ENCODE measurements at regions not wholly inside any gene's neighbourhood (a gene's known extent, or its start where the extent isn't known, plus 50 kb on each side); places are given as distances from the start of the nearest gene placed in this dataset.

DNA sequence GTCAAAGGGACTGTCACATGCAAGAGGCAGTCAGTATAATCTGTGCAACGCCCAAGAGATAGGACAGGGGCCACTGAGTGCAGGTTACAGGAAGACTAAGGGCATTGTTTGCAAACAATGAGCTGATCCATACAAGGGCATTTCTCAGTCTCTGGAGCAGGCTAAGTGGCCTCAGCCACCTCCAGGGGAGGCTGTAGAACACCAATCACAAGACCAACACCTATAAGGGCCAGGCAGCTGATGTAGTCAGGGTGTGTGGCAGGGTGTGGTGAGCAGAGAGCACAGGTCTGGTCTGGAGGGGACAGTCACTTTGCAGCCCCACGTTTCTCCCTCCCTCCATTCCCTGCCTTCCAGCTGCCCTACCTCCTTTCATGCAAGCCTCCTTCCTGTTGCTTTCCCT, 83.2 kb upstream of the ADRA1B start:
- H3K36me3 ChIP-seq (ENCODE audit: control insufficient read depth in 2 of 2, extremely low read depth in 1 of 2, insufficient read depth in 2 of 2, low read length in 2 of 2), result no peaks in the 10 kb centered on the region
- TF ChIP-seq, protein P1, sequence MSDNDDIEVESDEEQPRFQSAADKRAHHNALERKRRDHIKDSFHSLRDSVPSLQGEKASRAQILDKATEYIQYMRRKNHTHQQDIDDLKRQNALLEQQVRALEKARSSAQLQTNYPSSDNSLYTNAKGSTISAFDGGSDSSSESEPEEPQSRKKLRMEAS (IDR thresholded peaks at IDR 0.05; ENCODE audit: insufficient read depth, insufficient read length), result no peak
- TF ChIP-seq GATA2 (IDR thresholded peaks at IDR 0.05; ENCODE audit: insufficient read depth, insufficient read length, low read depth, low read length), result no peak
- TF ChIP-seq EZH2 (IDR thresholded peaks at IDR 0.05; ENCODE audit: borderline replicate concordance, low read depth, low read length, severe bottlenecking), result no peak
- no peak for TF ChIP-seq FOS (IDR thresholded peaks at IDR 0.05; ENCODE audit: borderline replicate concordance, insufficient read depth, low read length)
- TF ChIP-seq POLR2A (IDR thresholded peaks at IDR 0.05; ENCODE audit: low read depth, low read length), result no peak
- no peak for TF ChIP-seq JUN (IDR thresholded peaks at IDR 0.05; ENCODE audit: borderline replicate concordance, insufficient read depth, insufficient read length, low read depth)
- no peak for TF ChIP-seq MYC (IDR thresholded peaks at IDR 0.05; ENCODE audit: low read depth, low read length)
- no peak for TF ChIP-seq POLR2AphosphoS5 (IDR thresholded peaks at IDR 0.05; ENCODE audit: insufficient read depth, low read depth, low read length)
- TF ChIP-seq, protein P2, sequence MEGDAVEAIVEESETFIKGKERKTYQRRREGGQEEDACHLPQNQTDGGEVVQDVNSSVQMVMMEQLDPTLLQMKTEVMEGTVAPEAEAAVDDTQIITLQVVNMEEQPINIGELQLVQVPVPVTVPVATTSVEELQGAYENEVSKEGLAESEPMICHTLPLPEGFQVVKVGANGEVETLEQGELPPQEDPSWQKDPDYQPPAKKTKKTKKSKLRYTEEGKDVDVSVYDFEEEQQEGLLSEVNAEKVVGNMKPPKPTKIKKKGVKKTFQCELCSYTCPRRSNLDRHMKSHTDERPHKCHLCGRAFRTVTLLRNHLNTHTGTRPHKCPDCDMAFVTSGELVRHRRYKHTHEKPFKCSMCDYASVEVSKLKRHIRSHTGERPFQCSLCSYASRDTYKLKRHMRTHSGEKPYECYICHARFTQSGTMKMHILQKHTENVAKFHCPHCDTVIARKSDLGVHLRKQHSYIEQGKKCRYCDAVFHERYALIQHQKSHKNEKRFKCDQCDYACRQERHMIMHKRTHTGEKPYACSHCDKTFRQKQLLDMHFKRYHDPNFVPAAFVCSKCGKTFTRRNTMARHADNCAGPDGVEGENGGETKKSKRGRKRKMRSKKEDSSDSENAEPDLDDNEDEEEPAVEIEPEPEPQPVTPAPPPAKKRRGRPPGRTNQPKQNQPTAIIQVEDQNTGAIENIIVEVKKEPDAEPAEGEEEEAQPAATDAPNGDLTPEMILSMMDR (IDR thresholded peaks at IDR 0.05; ENCODE audit: extremely low read depth in 1 of 2, insufficient read depth in 1 of 2, low read depth in 1 of 2, low read length in 2 of 2), result no peak
- dilution Hi-C loops (cut with MboI; ENCODE audit: extremely low pct_ligation_motif_present, low sequenced_read_pairs), result no loop called here
- H3K9me1 ChIP-seq (replicated peaks; ENCODE audit: control insufficient read depth, extremely low read depth, insufficient read depth, low read length), result no peaks in the 10 kb centered on the region
- no peaks in the 10 kb centered on the region for H3K4me1 ChIP-seq (ENCODE audit: control insufficient read depth, extremely low read depth, insufficient read depth, low read length)
- no peak for DNase-seq (ENCODE audit: low read depth, low spot score)
- no peak for FAIRE-seq
- POLR2A ChIA-PET, result no interaction called here
- no peaks in the 10 kb centered on the region for H3K27me3 ChIP-seq (ENCODE audit: control insufficient read depth in 2 of 2, insufficient read depth in 2 of 2, low read length in 2 of 2)
- no peaks in the 10 kb centered on the region for H4K20me1 ChIP-seq (replicated peaks; ENCODE audit: control insufficient read depth, extremely low read depth, insufficient read depth, low read length)
- no peaks in the 10 kb centered on the region for H3K79me2 ChIP-seq (ENCODE audit: control insufficient read depth, insufficient read depth, low read length)
- no peak overlapping the region for H3K4me2 ChIP-seq (ENCODE audit: insufficient read depth, low read length)
- intact Hi-C loops (cut with micrococcal nuclease), result no loop called here
- H3K27ac ChIP-seq (ENCODE audit: insufficient read depth, low read depth, low read length), result no peak overlapping the region
- H3K9me3 ChIP-seq (replicated peaks; ENCODE audit: control insufficient read depth, insufficient read depth, low read length), result no peaks in the 10 kb centered on the region
- no TSS peak for BruUV-seq (replicated peaks)
- no peak overlapping the region for H2AFZ ChIP-seq (ENCODE audit: low read depth, low read length)
- H3K9ac ChIP-seq (replicated peaks; ENCODE audit: extremely low read depth, insufficient read depth, low read length), result no peak overlapping the region
- H3K4me3 ChIP-seq (replicated peaks in 1 of 3; ENCODE audit: insufficient read depth in 1 of 3, low read depth in 1 of 3, low read length in 3 of 3), result no peak overlapping the region
- CTCF ChIA-PET, result no interaction called here
